ENCODE measurements at regions not wholly inside any gene's neighbourhood (a gene's known extent, or its start where the extent isn't known, plus 50 kb on each side); places are given as distances from the start of the nearest gene placed in this dataset.

DNA sequence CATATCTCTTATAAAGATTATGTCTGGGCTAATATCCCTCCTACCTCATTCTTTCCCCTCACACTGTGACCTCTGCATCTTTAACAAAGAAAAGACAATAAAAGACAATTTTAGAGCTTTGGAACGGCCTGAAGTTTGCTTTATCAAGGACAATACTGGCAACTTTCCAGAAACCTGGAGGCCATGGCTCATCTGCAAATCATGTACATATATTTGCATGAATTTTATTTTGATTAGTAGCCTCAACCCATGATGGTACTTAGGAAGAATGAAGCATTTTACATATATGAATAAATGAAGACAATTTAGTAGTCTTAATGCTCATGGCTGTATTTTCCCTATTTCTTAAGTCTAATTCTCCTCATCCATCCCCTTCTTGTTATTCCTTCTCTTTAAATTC is 612.2 kb upstream of the CXADR start:
- no peak for TF ChIP-seq CTCF (IDR thresholded peaks at IDR 0.05 in 8 of 11, conservative IDR thresholded peaks at IDR 0.05 in 3 of 11)
- no peak for TF ChIP-seq POLR2A (IDR thresholded peaks at IDR 0.05)

Measured in spleen (tissue), 7 donors.